Neural cell (in vitro differentiated cells): ENCODE measurements at regions not wholly inside any gene's neighbourhood (a gene's known extent, or its start where the extent isn't known, plus 50 kb on each side); places are given as distances from the start of the nearest gene placed in this dataset.

ENCODE experiments used
- H2AFZ ChIP-seq: fragments of 200-600, 300-800 bp; sonication (generic), shearing (Covaris generic); 2 replicates; pipeline ENCODE4 v1.6.0; 2014; ENCODE audit warnings: low read depth, mild to moderate bottlenecking, antibody characterized with exemption, low read length, moderate library complexity
- H3F3A ChIP-seq: fragments of 200-600 bp; shearing (Covaris generic); 2 replicates; pipeline ENCODE4 v1.6.1; 2016; ENCODE audit warnings: mild to moderate bottlenecking, moderate library complexity, mixed read lengths, antibody characterized with exemption, low read length; ENCODE audit not compliant: insufficient read depth, poor library complexity, severe bottlenecking
- H3K27ac ChIP-seq: fragments of 200-600, 300-800 bp; sonication (generic), shearing (Covaris generic); 2 replicates; pipeline ENCODE4 v1.5.1; 2014; ENCODE audit warnings: mild to moderate bottlenecking, low read length, moderate library complexity
- H3K27me3 ChIP-seq: fragments of 300-800, 200-600 bp; sonication (generic), shearing (Covaris generic); 2 replicates; pipeline ENCODE4 v1.6.0; 2014; ENCODE audit warnings: mild to moderate bottlenecking, low read depth, low read length, moderate library complexity; ENCODE audit not compliant: insufficient read depth
- H3K36me3 ChIP-seq: fragments of 300-800, 200-600 bp; sonication (generic), shearing (Covaris generic); 2 replicates; pipeline ENCODE4 v1.5.1; 2014; ENCODE audit warnings: mild to moderate bottlenecking, antibody characterized with exemption, low read length, moderate library complexity; ENCODE audit not compliant: insufficient read depth
- H3K4me2 ChIP-seq: fragments of 300-800, 200-600 bp; sonication (generic), shearing (Covaris generic); 2 replicates; pipeline ENCODE4 v1.6.0; 2014; ENCODE audit warnings: mild to moderate bottlenecking, low read length
- H3K4me3 ChIP-seq: fragments of 300-800, 200-600 bp; sonication (generic), shearing (Covaris generic); 2 replicates; pipeline ENCODE4 v1.5.1; 2014; ENCODE audit warnings: mild to moderate bottlenecking, low read length, moderate library complexity
- H3K79me2 ChIP-seq: fragments of 200-600 bp; shearing (Covaris generic); replicated peaks from 2 replicates; pipeline ENCODE4 v1.6.0; 2014; ENCODE audit warnings: mild to moderate bottlenecking, low read length, moderate library complexity; ENCODE audit not compliant: insufficient read depth
- H3K9ac ChIP-seq: fragments of 300-800, 200-600 bp; sonication (generic), shearing (Covaris generic); 2 replicates; pipeline ENCODE4 v1.6.1; 2016; ENCODE audit warnings: mild to moderate bottlenecking, low read length, mixed read lengths
- H3K9me2 ChIP-seq: fragments of 200-600 bp; shearing (Covaris generic); 2 replicates; pipeline ENCODE4 v1.6.1; 2016; ENCODE audit warnings: mild to moderate bottlenecking, low read length, mixed read lengths; ENCODE audit not compliant: insufficient read depth
- H3K9me3 ChIP-seq: fragments of 200-600, 300-800 bp; sonication (generic), shearing (Covaris generic); 2 replicates; pipeline ENCODE4 v1.6.1; 2016; ENCODE audit warnings: mild to moderate bottlenecking, mixed run types, low read length, moderate library complexity, mixed read lengths
- H4K20me1 ChIP-seq: fragments of 200-600 bp; shearing (Covaris generic); 2 replicates; pipeline ENCODE4 v1.6.1; 2016; ENCODE audit warnings: mild to moderate bottlenecking, mixed run types; ENCODE audit not compliant: insufficient read depth
- EP300 ChIP-seq: fragments of 450-650 bp; conservative IDR thresholded peaks from 2 replicates; pipeline ENCODE4 v1.6.1; 2014; ENCODE audit warnings: antibody characterized with exemption, mild to moderate bottlenecking, moderate library complexity; ENCODE audit not compliant: poor library complexity, severe bottlenecking
- EZH2 ChIP-seq: fragments of 200-600, 300-800 bp; shearing (Covaris generic), sonication (generic); IDR thresholded peaks from 2 replicates; pipeline ENCODE4 v1.6.1; 2014; ENCODE audit warnings: antibody characterized with exemption, low read length, borderline replicate concordance, mild to moderate bottlenecking; ENCODE audit not compliant: insufficient read depth, poor library complexity, severe bottlenecking
- MXI1 ChIP-seq: fragments of 450-650 bp; conservative IDR thresholded peaks from 2 replicates; pipeline ENCODE4 v1.6.1; 2014; ENCODE audit warnings: antibody characterized with exemption, mild to moderate bottlenecking; ENCODE audit not compliant: poor library complexity, severe bottlenecking
- POLR2AphosphoS5 ChIP-seq: IDR thresholded peaks from 2 replicates; pipeline ENCODE4 v1.6.1; 2012
- RAD21 ChIP-seq: fragments of 450-650 bp; conservative IDR thresholded peaks from 2 replicates; pipeline ENCODE4 v1.6.1; 2014; ENCODE audit warnings: antibody characterized with exemption, mild to moderate bottlenecking, moderate library complexity
- SMC3 ChIP-seq: fragments of 450-650 bp; conservative IDR thresholded peaks from 2 replicates; pipeline ENCODE4 v1.6.1; 2014; ENCODE audit warnings: antibody characterized with exemption, mild to moderate bottlenecking, moderate library complexity; ENCODE audit not compliant: poor library complexity
- TAF1 ChIP-seq: IDR thresholded peaks from 2 replicates; pipeline ENCODE4 v1.6.1; 2012; ENCODE audit warnings: low read depth
- TF ChIP-seq, protein P1 (sequence below): fragments of 450-650 bp; IDR thresholded peaks from 2 replicates; pipeline ENCODE4 v1.5.1; 2014; ENCODE audit warnings: antibody characterized with exemption, mild to moderate bottlenecking, moderate library complexity; ENCODE audit not compliant: poor library complexity, severe bottlenecking
- TF ChIP-seq, protein P2 (sequence below): IDR thresholded peaks from 2 replicates; pipeline ENCODE4 v1.6.1; 2012; ENCODE audit warnings: borderline replicate concordance

DNA sequence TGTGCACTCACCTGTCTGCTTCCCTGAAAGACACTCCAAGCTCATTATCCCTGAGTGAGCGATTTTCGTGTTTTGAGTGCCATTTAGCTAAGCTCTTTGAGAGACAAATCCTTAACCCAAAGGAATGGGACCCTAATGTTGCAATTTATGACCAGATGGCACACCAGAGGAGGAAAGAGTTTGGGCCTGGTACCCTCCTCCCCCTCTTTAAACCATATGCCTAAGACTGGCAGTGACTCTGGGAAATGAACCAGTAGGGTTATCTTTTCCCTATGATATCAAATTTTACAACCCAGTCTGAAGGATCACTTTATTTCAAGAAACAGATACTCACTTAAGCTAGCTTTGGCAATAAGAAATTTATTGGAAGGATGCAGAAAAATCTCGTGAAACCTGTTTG, 550.4 kb downstream of the TOX3 start:
- Histone ChIP-seq H3K27me3 (no peaks in the 10 kb centered on the region), H3K9ac (no peak overlapping the region), H3K4me2 (no peak overlapping the region), H4K20me1 (no peaks in the 10 kb centered on the region), H3K4me3 (no peak overlapping the region), H3K9me2 (no peaks in the 10 kb centered on the region), H3K79me2 (no peaks in the 10 kb centered on the region), H2AFZ (no peak overlapping the region), H3K9me3 (no peaks in the 10 kb centered on the region), H3K36me3 (no peaks in the 10 kb centered on the region), H3F3A (no peaks in the 10 kb centered on the region), H3K27ac (no peak overlapping the region)
- TF ChIP-seq, protein P1, sequence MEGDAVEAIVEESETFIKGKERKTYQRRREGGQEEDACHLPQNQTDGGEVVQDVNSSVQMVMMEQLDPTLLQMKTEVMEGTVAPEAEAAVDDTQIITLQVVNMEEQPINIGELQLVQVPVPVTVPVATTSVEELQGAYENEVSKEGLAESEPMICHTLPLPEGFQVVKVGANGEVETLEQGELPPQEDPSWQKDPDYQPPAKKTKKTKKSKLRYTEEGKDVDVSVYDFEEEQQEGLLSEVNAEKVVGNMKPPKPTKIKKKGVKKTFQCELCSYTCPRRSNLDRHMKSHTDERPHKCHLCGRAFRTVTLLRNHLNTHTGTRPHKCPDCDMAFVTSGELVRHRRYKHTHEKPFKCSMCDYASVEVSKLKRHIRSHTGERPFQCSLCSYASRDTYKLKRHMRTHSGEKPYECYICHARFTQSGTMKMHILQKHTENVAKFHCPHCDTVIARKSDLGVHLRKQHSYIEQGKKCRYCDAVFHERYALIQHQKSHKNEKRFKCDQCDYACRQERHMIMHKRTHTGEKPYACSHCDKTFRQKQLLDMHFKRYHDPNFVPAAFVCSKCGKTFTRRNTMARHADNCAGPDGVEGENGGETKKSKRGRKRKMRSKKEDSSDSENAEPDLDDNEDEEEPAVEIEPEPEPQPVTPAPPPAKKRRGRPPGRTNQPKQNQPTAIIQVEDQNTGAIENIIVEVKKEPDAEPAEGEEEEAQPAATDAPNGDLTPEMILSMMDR = no peak
- TF ChIP-seq, protein P2, sequence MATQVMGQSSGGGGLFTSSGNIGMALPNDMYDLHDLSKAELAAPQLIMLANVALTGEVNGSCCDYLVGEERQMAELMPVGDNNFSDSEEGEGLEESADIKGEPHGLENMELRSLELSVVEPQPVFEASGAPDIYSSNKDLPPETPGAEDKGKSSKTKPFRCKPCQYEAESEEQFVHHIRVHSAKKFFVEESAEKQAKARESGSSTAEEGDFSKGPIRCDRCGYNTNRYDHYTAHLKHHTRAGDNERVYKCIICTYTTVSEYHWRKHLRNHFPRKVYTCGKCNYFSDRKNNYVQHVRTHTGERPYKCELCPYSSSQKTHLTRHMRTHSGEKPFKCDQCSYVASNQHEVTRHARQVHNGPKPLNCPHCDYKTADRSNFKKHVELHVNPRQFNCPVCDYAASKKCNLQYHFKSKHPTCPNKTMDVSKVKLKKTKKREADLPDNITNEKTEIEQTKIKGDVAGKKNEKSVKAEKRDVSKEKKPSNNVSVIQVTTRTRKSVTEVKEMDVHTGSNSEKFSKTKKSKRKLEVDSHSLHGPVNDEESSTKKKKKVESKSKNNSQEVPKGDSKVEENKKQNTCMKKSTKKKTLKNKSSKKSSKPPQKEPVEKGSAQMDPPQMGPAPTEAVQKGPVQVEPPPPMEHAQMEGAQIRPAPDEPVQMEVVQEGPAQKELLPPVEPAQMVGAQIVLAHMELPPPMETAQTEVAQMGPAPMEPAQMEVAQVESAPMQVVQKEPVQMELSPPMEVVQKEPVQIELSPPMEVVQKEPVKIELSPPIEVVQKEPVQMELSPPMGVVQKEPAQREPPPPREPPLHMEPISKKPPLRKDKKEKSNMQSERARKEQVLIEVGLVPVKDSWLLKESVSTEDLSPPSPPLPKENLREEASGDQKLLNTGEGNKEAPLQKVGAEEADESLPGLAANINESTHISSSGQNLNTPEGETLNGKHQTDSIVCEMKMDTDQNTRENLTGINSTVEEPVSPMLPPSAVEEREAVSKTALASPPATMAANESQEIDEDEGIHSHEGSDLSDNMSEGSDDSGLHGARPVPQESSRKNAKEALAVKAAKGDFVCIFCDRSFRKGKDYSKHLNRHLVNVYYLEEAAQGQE = no peak
- no peak for TF ChIP-seq RAD21
- TF ChIP-seq EZH2 = no peak
- TF ChIP-seq MXI1 = no peak
- no peak for TF ChIP-seq POLR2AphosphoS5
- TF ChIP-seq TAF1 = no peak
- no peak for TF ChIP-seq EP300
- no peak for TF ChIP-seq SMC3

DNA sequence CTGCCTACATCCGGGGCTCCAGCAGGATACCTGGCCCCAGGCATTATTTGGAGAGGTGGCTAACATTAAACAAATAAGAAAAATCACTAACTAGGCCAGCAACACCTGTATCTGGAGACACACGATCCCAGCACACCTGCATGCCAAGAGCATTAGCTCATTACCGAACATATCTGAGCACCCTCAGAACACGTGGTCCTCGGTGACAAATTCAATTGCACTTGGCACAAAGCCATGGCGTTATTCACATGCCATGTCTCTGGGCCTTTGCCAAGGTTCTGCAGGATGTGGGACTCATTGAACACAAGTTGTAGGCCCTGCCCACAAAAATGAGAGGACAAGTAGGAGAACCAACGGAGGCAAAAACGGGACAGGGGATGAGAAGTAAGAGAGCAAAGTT, 552.3 kb downstream of the TOX3 start:
- Histone ChIP-seq H3F3A (no peaks in the 10 kb centered on the region), H2AFZ (no peak overlapping the region), H3K9me2 (no peaks in the 10 kb centered on the region), H3K4me3 (no peak overlapping the region), H3K9me3 (no peaks in the 10 kb centered on the region), H3K27ac (no peak overlapping the region), H3K27me3 (no peaks in the 10 kb centered on the region), H3K36me3 (no peaks in the 10 kb centered on the region), H3K4me2 (no peak overlapping the region), H4K20me1 (no peaks in the 10 kb centered on the region), H3K79me2 (no peaks in the 10 kb centered on the region), H3K9ac (no peak overlapping the region)
- no peak for TF ChIP-seq EZH2
- TF ChIP-seq TAF1 = no peak
- TF ChIP-seq SMC3 = no peak
- no peak for TF ChIP-seq POLR2AphosphoS5
- TF ChIP-seq, protein P1 = no peak
- TF ChIP-seq MXI1 = no peak
- TF ChIP-seq, protein P2 = no peak
- TF ChIP-seq EP300 = no peak
- TF ChIP-seq RAD21 = no peak
